Mesenchymal stem cell (in vitro differentiated cells and primary cell): ENCODE measurements at regions not wholly inside any gene's neighbourhood (a gene's known extent, or its start where the extent isn't known, plus 50 kb on each side); places are given as distances from the start of the nearest gene placed in this dataset.

Experiments
- DNase-seq: peaks from one replicate; pipeline ENCODE4 v3.0.0-alpha.2; 2013
- H2AFZ ChIP-seq: one replicate; pipeline ENCODE4 v1.6.1; 2013; ENCODE audit warnings: low read depth, mild to moderate bottlenecking, control low read depth, inconsistent platforms, low read length, moderate library complexity
- H2AK5ac ChIP-seq: 2 replicates; pipeline ENCODE4 v1.6.1; 2013; ENCODE audit warnings: low read length, moderate library complexity, mild to moderate bottlenecking, inconsistent platforms; ENCODE audit not compliant: severe bottlenecking
- H2BK120ac ChIP-seq: one replicate; pipeline ENCODE4 v1.6.1; 2013; ENCODE audit warnings: low read depth, mild to moderate bottlenecking, inconsistent platforms, low read length, moderate library complexity
- H2BK12ac ChIP-seq, 2 experiments: one replicate each; pipeline ENCODE4 v1.6.1; 2013; ENCODE audit warnings: inconsistent platforms in 2 of 2, low read length in 2 of 2, mild to moderate bottlenecking in 2 of 2, moderate library complexity in 2 of 2, control low read depth in 1 of 2
- H2BK15ac ChIP-seq: one replicate; pipeline ENCODE4 v1.6.1; 2013; ENCODE audit warnings: mild to moderate bottlenecking, low read depth, inconsistent platforms; ENCODE audit not compliant: poor library complexity, severe bottlenecking
- H2BK5ac ChIP-seq: 2 replicates; pipeline ENCODE4 v1.6.1; 2013; ENCODE audit warnings: low read depth, mild to moderate bottlenecking, low read length, control low read depth, inconsistent platforms; ENCODE audit not compliant: poor library complexity, severe bottlenecking
- H3K14ac ChIP-seq, 2 experiments: one replicate each; pipeline ENCODE4 v1.6.1; 2013; ENCODE audit warnings: inconsistent platforms in 2 of 2, low read length in 2 of 2, control low read depth in 1 of 2, mild to moderate bottlenecking in 1 of 2, moderate library complexity in 1 of 2
- H3K18ac ChIP-seq, 2 experiments: one replicate each; pipeline ENCODE4 v1.6.1; 2013; ENCODE audit warnings: inconsistent platforms in 2 of 2, low read length in 2 of 2, control low read depth in 1 of 2, low read depth in 1 of 2, mild to moderate bottlenecking in 1 of 2
- H3K23ac ChIP-seq, 2 experiments: one replicate each; pipeline ENCODE4 v1.6.1; 2013; ENCODE audit warnings: inconsistent platforms in 2 of 2, low read length in 2 of 2, mild to moderate bottlenecking in 2 of 2, moderate library complexity in 2 of 2, control low read depth in 1 of 2
- H3K27ac ChIP-seq: 2 replicates; pipeline ENCODE4 v1.5.1; 2013; ENCODE audit warnings: mild to moderate bottlenecking, moderate library complexity, low read length, control low read depth, inconsistent platforms; ENCODE audit not compliant: poor library complexity, severe bottlenecking
- H3K27me3 ChIP-seq, 2 experiments: 2 replicates each; pipeline versions ENCODE4 v1.6.1 to v1.7.0; 2013; ENCODE audit warnings: low read length in 2 of 2, mild to moderate bottlenecking in 2 of 2, moderate library complexity in 2 of 2, control low read depth in 1 of 2, inconsistent platforms in 1 of 2; ENCODE audit not compliant: control insufficient read depth in 1 of 2, insufficient read depth in 1 of 2
- H3K36me3 ChIP-seq, 2 experiments: 2 replicates each; pipeline versions ENCODE4 v1.6.1 to v1.7.0; 2013; ENCODE audit warnings: low read length in 2 of 2, control low read depth in 1 of 2, inconsistent platforms in 1 of 2, low read depth in 1 of 2, mild to moderate bottlenecking in 1 of 2; ENCODE audit not compliant: insufficient read depth in 2 of 2, control insufficient read depth in 1 of 2
- H3K4ac ChIP-seq, 2 experiments: one replicate each; pipeline ENCODE4 v1.6.1; 2013; ENCODE audit warnings: inconsistent platforms in 2 of 2, low read length in 2 of 2, mild to moderate bottlenecking in 2 of 2, moderate library complexity in 2 of 2, control low read depth in 1 of 2, low read depth in 1 of 2
- H3K4me1 ChIP-seq: 2 replicates; pipeline ENCODE4 v1.6.1; 2013; ENCODE audit warnings: low read depth, low read length, control low read depth; ENCODE audit not compliant: control insufficient read depth, insufficient read depth
- H3K4me2 ChIP-seq: 2 replicates; pipeline ENCODE4 v1.6.1; 2013; ENCODE audit warnings: low read length, mild to moderate bottlenecking, inconsistent platforms; ENCODE audit not compliant: poor library complexity, severe bottlenecking
- H3K4me3 ChIP-seq, 2 experiments: 2 replicates each; pipeline versions ENCODE4 v1.5.1 to v1.7.0; 2013; ENCODE audit warnings: low read length in 2 of 2, mild to moderate bottlenecking in 2 of 2, control low read depth in 1 of 2, low read depth in 1 of 2; ENCODE audit not compliant: insufficient read depth in 1 of 2
- H3K79me1 ChIP-seq: replicated peaks from 2 replicates; pipeline ENCODE4 v1.6.1; 2013; ENCODE audit warnings: mild to moderate bottlenecking, control low read depth, low read length, inconsistent platforms; ENCODE audit not compliant: poor library complexity, severe bottlenecking
- H3K9ac ChIP-seq: 2 replicates; pipeline ENCODE4 v1.7.0; 2013; ENCODE audit warnings: mild to moderate bottlenecking, low read length, moderate library complexity
- H3K9me3 ChIP-seq: 2 replicates; pipeline ENCODE4 v1.7.0; 2013; ENCODE audit warnings: mild to moderate bottlenecking, low read length; ENCODE audit not compliant: control insufficient read depth
- H4K8ac ChIP-seq: one replicate; pipeline ENCODE4 v1.6.1; 2013; ENCODE audit warnings: inconsistent platforms, mild to moderate bottlenecking, low read length, moderate library complexity
- H4K91ac ChIP-seq: one replicate; pipeline ENCODE4 v1.6.1; 2013; ENCODE audit warnings: mild to moderate bottlenecking, low read length, inconsistent platforms
- WGBS: methylation state at CpG from one replicate; pipeline ENCODE4 v1.1.7; 2013; ENCODE audit warnings: mixed read lengths; 5-methylcytosine and 5-hydroxymethylcytosine counted together

DNA sequence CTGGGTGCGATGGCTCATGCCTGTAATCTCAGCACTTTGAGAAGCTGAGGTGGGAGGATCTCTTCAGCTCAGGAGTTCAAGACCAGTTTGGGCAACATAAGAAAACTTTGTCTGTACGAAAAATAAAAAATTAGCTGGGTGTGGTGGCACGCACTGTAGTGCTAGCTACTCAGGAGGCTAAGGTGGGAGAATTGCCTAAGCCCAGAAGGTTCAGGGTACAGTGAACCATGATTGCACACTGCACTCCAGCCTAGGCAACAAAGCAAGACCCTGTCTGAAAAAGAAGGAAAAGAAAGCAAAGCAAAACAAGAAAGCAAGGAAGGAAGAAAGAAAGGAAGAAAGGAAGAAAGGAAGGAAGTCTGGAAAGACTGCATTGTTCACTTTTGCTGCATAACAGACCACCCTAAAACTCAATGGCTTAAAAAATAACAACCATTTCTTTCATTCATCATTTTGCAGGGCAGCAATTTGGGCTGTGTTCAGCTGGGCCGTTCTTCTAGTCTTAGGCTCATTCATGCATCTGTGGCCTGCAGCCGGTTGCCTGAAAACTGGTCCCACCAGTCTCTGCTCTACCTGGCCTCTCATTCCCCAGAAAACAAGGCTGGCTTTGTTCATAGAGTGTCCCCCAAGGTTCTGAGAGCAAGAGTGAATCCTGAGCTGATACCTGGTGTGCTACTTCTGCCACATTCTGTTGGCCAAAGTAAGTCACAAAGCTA lies 82.4 kb upstream of the MIER3 start:
- Histone ChIP-seq H3K79me1 (no peaks in the 10 kb centered on the region), H3K4ac (no peak overlapping the region), H3K27me3 (peaks cover 0 to 5% of the 10 kb centered on the region in 2 experiments), H3K23ac (no peak overlapping the region), H3K4me2 (no peak overlapping the region), H3K36me3 (no peaks in the 10 kb centered on the region), H3K14ac (no peak overlapping the region), H2AK5ac (no peak overlapping the region), H2BK12ac (no peak overlapping the region), H2BK120ac (no peak overlapping the region), H2BK15ac (no peak overlapping the region), H2AFZ (no peak overlapping the region), H4K8ac (no peak overlapping the region), H3K27ac (no peak overlapping the region), H2BK5ac (no peak overlapping the region), H4K91ac (no peak overlapping the region), H3K9me3 (no peaks in the 10 kb centered on the region), H3K4me1 (peaks cover 2% of the 10 kb centered on the region), H3K18ac (no peak overlapping the region), H3K4me3 (no peak overlapping the region), H3K9ac (no peak overlapping the region)
- 93% methylated on average over 5 of the region's 5 CpGs for WGBS
- DNase-seq = no peak

GRCh38 chr5:57035955-57036354 lies 84.0 kb upstream of the MIER3 start:
- Histone ChIP-seq H3K23ac (no peak overlapping the region), H3K36me3 (no peaks in the 10 kb centered on the region), H2BK15ac (no peak overlapping the region), H3K4me3 (no peak overlapping the region), H3K79me1 (no peaks in the 10 kb centered on the region), H3K4ac (no peak overlapping the region), H3K4me2 (no peak overlapping the region), H3K4me1 (peaks cover 2% of the 10 kb centered on the region), H3K9me3 (no peaks in the 10 kb centered on the region), H2BK5ac (no peak overlapping the region), H2BK120ac (no peak overlapping the region), H3K14ac (no peak overlapping the region), H4K91ac (no peak overlapping the region), H2AFZ (no peak overlapping the region), H3K27me3 (peaks cover 0 to 5% of the 10 kb centered on the region in 2 experiments), H2BK12ac (no peak overlapping the region), H3K27ac (no peak overlapping the region), H4K8ac (no peak overlapping the region), H3K18ac (no peak overlapping the region), H2AK5ac (no peak overlapping the region), H3K9ac (no peak overlapping the region)
- no peak for DNase-seq
- 79% methylated on average over 2 of the region's 3 CpGs for WGBS

DNA sequence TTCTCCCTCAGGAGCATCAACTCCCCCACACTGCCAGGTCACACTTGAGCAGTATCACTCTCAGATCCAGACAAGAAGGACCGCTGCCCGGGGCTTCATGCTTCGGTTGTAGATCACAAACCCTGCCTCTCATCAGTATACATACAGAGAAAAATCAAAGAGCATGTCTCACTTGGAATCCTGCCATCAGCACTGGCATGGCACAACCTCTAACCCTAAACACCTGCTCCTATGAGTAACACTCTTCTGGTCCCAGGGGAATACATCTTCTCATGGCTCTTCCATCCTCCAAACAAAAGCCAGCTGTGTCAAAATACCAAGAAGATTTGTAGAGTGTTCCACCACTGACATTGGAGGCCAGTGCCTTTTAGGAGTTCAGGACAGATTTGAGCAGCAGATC lies 84.8 kb upstream of the MIER3 start:
- H3K4me2 ChIP-seq = no peak overlapping the region
- no peak overlapping the region for H2AFZ ChIP-seq
- H3K9ac ChIP-seq = no peak overlapping the region
- H3K14ac ChIP-seq = no peak overlapping the region
- no peak overlapping the region for H3K4me3 ChIP-seq
- H4K91ac ChIP-seq = no peak overlapping the region
- no peak overlapping the region for H3K23ac ChIP-seq
- H3K27me3 ChIP-seq = peaks cover 0 to 5% of the 10 kb centered on the region in 2 experiments
- H4K8ac ChIP-seq = no peak overlapping the region
- no peaks in the 10 kb centered on the region for H3K79me1 ChIP-seq
- DNase-seq = no peak
- H2AK5ac ChIP-seq = no peak overlapping the region
- no peak overlapping the region for H2BK15ac ChIP-seq
- no peaks in the 10 kb centered on the region for H3K9me3 ChIP-seq
- H2BK120ac ChIP-seq = no peak overlapping the region
- no peak overlapping the region for H2BK5ac ChIP-seq
- no peak overlapping the region for H2BK12ac ChIP-seq
- H3K4me1 ChIP-seq = peaks cover 2% of the 10 kb centered on the region
- H3K36me3 ChIP-seq = no peaks in the 10 kb centered on the region
- H3K4ac ChIP-seq = no peak overlapping the region
- no peak overlapping the region for H3K18ac ChIP-seq
- no peak overlapping the region for H3K27ac ChIP-seq
- 91% methylated on average over 3 of the region's 3 CpGs for WGBS

DNA sequence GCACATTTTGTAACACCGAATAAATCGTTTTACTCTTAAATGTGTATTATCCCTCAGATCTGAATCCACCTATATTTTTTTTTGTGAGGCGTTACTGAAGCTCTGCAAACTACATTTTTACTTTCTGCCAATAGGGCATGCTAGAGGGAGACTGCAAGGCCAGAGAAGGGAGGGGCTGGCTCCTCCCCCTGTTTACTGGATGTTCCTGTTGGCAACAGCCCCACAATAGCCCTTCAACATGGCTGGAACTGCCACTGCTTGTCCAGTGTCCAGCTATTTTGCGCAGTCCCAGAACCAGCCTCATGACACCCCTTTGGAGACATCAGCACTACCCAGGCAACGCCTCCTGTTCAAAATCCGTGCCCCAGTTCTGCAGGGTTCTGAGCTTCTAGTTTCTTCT lies 85.4 kb upstream of the MIER3 start:
- DNase-seq = no peak
- Histone ChIP-seq H3K4me1 (no peaks in the 10 kb centered on the region), H3K4me3 (no peak overlapping the region), H3K79me1 (no peaks in the 10 kb centered on the region), H3K9ac (no peak overlapping the region), H2BK12ac (no peak overlapping the region), H3K4me2 (no peak overlapping the region), H3K27ac (no peak overlapping the region), H3K4ac (peak overlapping the region in 1 of 2 experiments; percentile 51), H3K9me3 (no peaks in the 10 kb centered on the region), H4K8ac (no peak overlapping the region), H3K23ac (no peak overlapping the region), H2AK5ac (no peak overlapping the region), H2BK15ac (no peak overlapping the region), H4K91ac (no peak overlapping the region), H2AFZ (no peak overlapping the region), H2BK5ac (no peak overlapping the region), H3K36me3 (no peaks in the 10 kb centered on the region), H3K18ac (peak overlapping the region in 1 of 2 experiments; percentile 52), H2BK120ac (no peak overlapping the region), H3K27me3 (peaks cover 0 to 5% of the 10 kb centered on the region in 2 experiments), H3K14ac (no peak overlapping the region)
- WGBS = 92% methylated on average over 6 of the region's 6 CpGs
